Prostate gland (tissue), 2 donors: ENCODE measurements at regions not wholly inside any gene's neighbourhood (a gene's known extent, or its start where the extent isn't known, plus 50 kb on each side); places are given as distances from the start of the nearest gene placed in this dataset.

Experiments
- DNase-seq: peaks from one replicate; pipeline ENCODE4 v3.0.0-alpha.2; 2019; ENCODE audit warnings: low spot score
- H3K27ac ChIP-seq, 2 donors: fragments of 200-600 bp; sonication (generic); 2 replicates each; pipeline ENCODE4 v1.5.1; 2017 to 2019
- H3K27me3 ChIP-seq: fragments of 200-600 bp; sonication (generic); replicated peaks from 2 replicates; pipeline ENCODE4 v1.5.1; 2019; ENCODE audit not compliant: insufficient read depth
- H3K36me3 ChIP-seq, 2 donors: fragments of 200-600 bp; sonication (generic); 1 replicate in 1 of 2; 2 replicates in 1 of 2; pipeline versions ENCODE4 v1.5.1 to v1.8.1; 2017 to 2019
- H3K4me1 ChIP-seq: fragments of 200-600 bp; sonication (generic); replicated peaks from 2 replicates; pipeline ENCODE4 v1.5.1; 2019
- H3K4me3 ChIP-seq, 2 donors: fragments of 200-600 bp; sonication (generic); 2 replicates each; pipeline ENCODE4 v1.5.1; 2017 to 2019
- H3K9me3 ChIP-seq: fragments of 200-600 bp; sonication (generic); 2 replicates; pipeline ENCODE4 v1.5.1; 2017
- CTCF ChIP-seq, 4 experiments: fragments of 200-600 bp in 2 of 4; fragments of 450-650 bp in 2 of 4; sonication (generic) in 2 of 4; IDR thresholded peaks; 1 replicate in 3 of 4; 2 replicates in 1 of 4; pipeline ENCODE4 v1.5.1; 2016 to 2019; ENCODE audit warnings: antibody characterized with exemption in 4 of 4, mild to moderate bottlenecking in 2 of 4, moderate library complexity in 2 of 4
- POLR2A ChIP-seq: fragments of 450-650 bp; IDR thresholded peaks from one replicate; pipeline ENCODE4 v1.6.1; 2016; ENCODE audit warnings: antibody characterized with exemption, mild to moderate bottlenecking
- POLR2AphosphoS5 ChIP-seq: sonication (generic); formaldehyde crosslinking; IDR thresholded peaks from one replicate; pipeline ENCODE4 v1.6.1; 2017; ENCODE audit warnings: antibody characterized with exemption
- WGBS: methylation state at CpG from one replicate; pipeline ENCODE4 v1.1.5; 2018; 5-methylcytosine and 5-hydroxymethylcytosine counted together
- intact Hi-C: fragments of 100-400 bp; cut with DNase I; formaldehyde crosslinking; loops from one replicate; pipeline ENCODE4 v1.14.2; 2022

- Histone ChIP-seq H3K4me1 (no peaks in the 10 kb centered on the region), H3K27ac (no peak overlapping the region), H3K27me3 (no peaks in the 10 kb centered on the region), H3K4me3 (no peak overlapping the region), H3K9me3 (no peaks in the 10 kb centered on the region), H3K36me3 (no peaks in the 10 kb centered on the region)
- no peak for DNase-seq
- intact Hi-C loops = no loop called here
- TF ChIP-seq POLR2AphosphoS5 (no peak), CTCF (IDR thresholded peaks at IDR 0.05) (no peak), POLR2A (no peak)
- whole genome bisulfite sequencing = 69% methylated on average over 6 of the region's 6 CpGs
Measured at GRCh38 chr9:80690349-80690939, 998.9 kb downstream of the TLE1 start.

DNA sequence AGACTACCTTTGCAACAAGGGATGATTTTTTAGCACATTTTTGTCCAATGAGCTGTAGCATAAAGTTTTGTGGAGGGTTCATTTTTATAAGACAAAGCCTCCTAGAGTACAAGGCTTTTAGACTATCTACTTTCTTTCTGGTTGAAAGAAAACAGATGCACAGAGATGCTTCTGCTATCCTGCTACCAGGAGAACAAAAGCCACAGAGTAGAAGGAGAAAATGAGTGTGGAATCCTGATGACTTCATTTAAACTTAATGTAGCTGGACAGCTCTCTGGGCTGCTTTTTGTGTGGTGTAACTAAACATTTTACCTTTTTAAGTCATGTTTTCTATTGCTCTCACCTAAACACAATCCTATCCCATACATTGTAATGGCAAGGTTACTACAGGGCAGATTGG, 1009.4 kb downstream of the TLE1 start:
- Histone ChIP-seq H3K4me1 (no peaks in the 10 kb centered on the region), H3K27me3 (no peaks in the 10 kb centered on the region), H3K36me3 (no peaks in the 10 kb centered on the region), H3K9me3 (no peaks in the 10 kb centered on the region), H3K4me3 (no peak overlapping the region), H3K27ac (no peak overlapping the region)
- intact Hi-C loops = no loop called here
- TF ChIP-seq CTCF (IDR thresholded peaks at IDR 0.05) (no peak), POLR2AphosphoS5 (no peak), POLR2A (no peak)
- DNase-seq = no peak

DNA sequence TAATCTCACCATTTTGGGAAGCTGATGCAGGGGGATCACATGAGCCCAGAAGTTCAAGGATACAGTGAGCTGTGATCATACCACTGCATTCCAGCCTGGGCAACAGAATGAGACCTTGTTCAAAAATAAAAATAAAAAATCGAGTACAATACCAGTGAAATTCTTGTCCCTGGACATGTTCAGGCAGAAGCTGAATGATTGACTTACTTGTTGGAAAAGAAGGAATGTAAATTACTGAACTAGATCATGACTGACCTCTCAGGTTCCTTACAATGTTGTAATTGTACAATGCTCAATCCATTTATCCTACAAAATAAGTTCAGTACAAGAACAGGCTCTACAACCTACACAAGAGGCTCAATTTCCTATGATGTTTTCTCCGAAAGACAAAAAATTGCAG, 1010.4 kb downstream of the TLE1 start:
- no peaks in the 10 kb centered on the region for H3K27me3 ChIP-seq
- TF ChIP-seq CTCF (IDR thresholded peaks at IDR 0.05) (no peak), POLR2AphosphoS5 (no peak), POLR2A (no peak)

GRCh38 chr9:80673496-80673895, 1015.9 kb downstream of the TLE1 start:
- DNase-seq = no peak
- intact Hi-C loops = no loop called here
- H3K27ac ChIP-seq = no peak overlapping the region
- 87% methylated on average over 1 of the region's 1 CpG for WGBS
- no peak for TF ChIP-seq POLR2AphosphoS5
- no peak for TF ChIP-seq POLR2A
- TF ChIP-seq CTCF (IDR thresholded peaks at IDR 0.05) = no peak
- H3K4me3 ChIP-seq = no peak overlapping the region
- no peaks in the 10 kb centered on the region for H3K36me3 ChIP-seq
- no peaks in the 10 kb centered on the region for H3K4me1 ChIP-seq
- no peaks in the 10 kb centered on the region for H3K9me3 ChIP-seq
- no peaks in the 10 kb centered on the region for H3K27me3 ChIP-seq

More for the DNA sequence above, 1010.4 kb downstream of the TLE1 start:
- Histone ChIP-seq H3K9me3 (no peaks in the 10 kb centered on the region), H3K4me1 (no peaks in the 10 kb centered on the region), H3K36me3 (no peaks in the 10 kb centered on the region), H3K27ac (no peak overlapping the region), H3K4me3 (no peak overlapping the region)
- intact Hi-C loops = no loop called here
- no peak for DNase-seq
- 64% methylated on average over 2 of the region's 2 CpGs for WGBS

GRCh38 chr9:80665479-80665878, 1023.9 kb downstream of the TLE1 start:
- no peak for DNase-seq
- no peaks in the 10 kb centered on the region for H3K36me3 ChIP-seq
- no peak overlapping the region for H3K4me3 ChIP-seq
- intact Hi-C loops = no loop called here
- no peaks in the 10 kb centered on the region for H3K27me3 ChIP-seq
- no peak for TF ChIP-seq CTCF (IDR thresholded peaks at IDR 0.05)
- no peak for TF ChIP-seq POLR2A
- no peaks in the 10 kb centered on the region for H3K9me3 ChIP-seq
- no peak overlapping the region for H3K27ac ChIP-seq
- no peaks in the 10 kb centered on the region for H3K4me1 ChIP-seq
